C4-2B (cell line): ENCODE measurements at regions not wholly inside any gene's neighbourhood (a gene's known extent, or its start where the extent isn't known, plus 50 kb on each side); places are given as distances from the start of the nearest gene placed in this dataset.

Experiments used
- ZFX ChIP-seq: fragments of 450-650 bp; IDR thresholded peaks from 2 replicates; pipeline ENCODE4 v1.6.1; 2017
- TF ChIP-seq, protein P1 (sequence below): fragments of 450-650 bp; conservative IDR thresholded peaks from 2 replicates; pipeline ENCODE4 v1.5.1; 2017; ENCODE audit warnings: mild to moderate bottlenecking

DNA sequence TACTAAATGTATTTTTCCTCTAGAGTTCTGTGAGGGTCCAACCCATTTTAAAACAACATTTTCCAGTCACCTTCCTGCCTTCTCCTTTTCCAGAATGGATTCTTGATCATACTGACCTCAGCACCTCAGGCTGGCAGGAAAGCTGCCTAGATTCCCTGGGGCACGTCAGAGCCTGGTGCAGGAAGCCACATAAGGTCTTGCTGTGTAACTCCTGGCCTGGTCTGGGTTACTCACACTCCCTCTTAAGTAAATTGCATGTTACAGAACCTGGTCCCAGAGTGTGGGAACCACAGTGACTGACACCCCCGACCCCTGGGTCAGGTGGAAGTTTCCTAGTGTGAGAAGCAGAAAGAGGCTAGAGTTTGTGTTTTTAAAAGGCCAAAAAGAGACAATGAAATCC, 209.8 kb downstream of the SPTSSA start:
- TF ChIP-seq, protein P1, sequence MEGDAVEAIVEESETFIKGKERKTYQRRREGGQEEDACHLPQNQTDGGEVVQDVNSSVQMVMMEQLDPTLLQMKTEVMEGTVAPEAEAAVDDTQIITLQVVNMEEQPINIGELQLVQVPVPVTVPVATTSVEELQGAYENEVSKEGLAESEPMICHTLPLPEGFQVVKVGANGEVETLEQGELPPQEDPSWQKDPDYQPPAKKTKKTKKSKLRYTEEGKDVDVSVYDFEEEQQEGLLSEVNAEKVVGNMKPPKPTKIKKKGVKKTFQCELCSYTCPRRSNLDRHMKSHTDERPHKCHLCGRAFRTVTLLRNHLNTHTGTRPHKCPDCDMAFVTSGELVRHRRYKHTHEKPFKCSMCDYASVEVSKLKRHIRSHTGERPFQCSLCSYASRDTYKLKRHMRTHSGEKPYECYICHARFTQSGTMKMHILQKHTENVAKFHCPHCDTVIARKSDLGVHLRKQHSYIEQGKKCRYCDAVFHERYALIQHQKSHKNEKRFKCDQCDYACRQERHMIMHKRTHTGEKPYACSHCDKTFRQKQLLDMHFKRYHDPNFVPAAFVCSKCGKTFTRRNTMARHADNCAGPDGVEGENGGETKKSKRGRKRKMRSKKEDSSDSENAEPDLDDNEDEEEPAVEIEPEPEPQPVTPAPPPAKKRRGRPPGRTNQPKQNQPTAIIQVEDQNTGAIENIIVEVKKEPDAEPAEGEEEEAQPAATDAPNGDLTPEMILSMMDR = no peak
- TF ChIP-seq ZFX = no peak
